Activated CD8-positive, alpha-beta memory T cell treated with anti-CD3 and anti-CD28 coated beads for 36 hours (primary cell): ENCODE measurements at regions not wholly inside any gene's neighbourhood (a gene's known extent, or its start where the extent isn't known, plus 50 kb on each side); places are given as distances from the start of the nearest gene placed in this dataset.
"Not testable (repeated sequence)": the region's sequence is repeated elsewhere in the genome, so short reads cannot be mapped to it uniquely, and the experiment has no call there.

Experiments used
- CTCF ChIA-PET: fragments of 350-600 bp; sonication (Branson Sonifier 250); formaldehyde crosslinking; loops from one replicate; lab custom pipeline; 2021; ENCODE audit warnings: antibody characterized with exemption; lab: Charles Lee
- POLR2A ChIA-PET: fragments of 350-600 bp; sonication (Branson Sonifier 250); formaldehyde crosslinking; loops from one replicate; lab custom pipeline; 2021; ENCODE audit warnings: antibody characterized with exemption; lab: Charles Lee

GRCh38 chrX:114097866-114098265 lies 486.0 kb upstream of the HTR2C start:
- POLR2A ChIA-PET, result no interaction called here
- CTCF ChIA-PET, result no interaction called here

GRCh38 chrX:114097427-114097826 lies 486.5 kb upstream of the HTR2C start:
- ChIA-PET CTCF (no interaction called here), POLR2A (no interaction called here)

- POLR2A ChIA-PET, result no interaction called here
- CTCF ChIA-PET, result no interaction called here
Observed at GRCh38 chrX:114095789-114096188, 488.1 kb upstream of the HTR2C start.

- CTCF ChIA-PET, result no interaction called here
- POLR2A ChIA-PET, result no interaction called here
Observed at GRCh38 chrX:114087543-114087942, 496.3 kb upstream of the HTR2C start.

- POLR2A ChIA-PET, result no interaction called here
Observed at GRCh38 chrX:114077773-114078172, 506.1 kb upstream of the HTR2C start.

GRCh38 chrX:114075073-114075673 lies 508.7 kb upstream of the HTR2C start:
- ChIA-PET POLR2A (no interaction called here), CTCF (no interaction called here)

More at GRCh38 chrX:114077773-114078172, 506.1 kb upstream of the HTR2C start:
- CTCF ChIA-PET, result no interaction called here

- POLR2A ChIA-PET, result no interaction called here
- CTCF ChIA-PET, result no interaction called here
Observed at GRCh38 chrX:114073926-114074325, 510.0 kb upstream of the HTR2C start.

GRCh38 chrX:114071412-114071811 lies 512.5 kb upstream of the HTR2C start:
- ChIA-PET CTCF (no interaction called here), POLR2A (no interaction called here)

GRCh38 chrX:114065577-114066223 lies 518.2 kb upstream of the HTR2C start:
- ChIA-PET POLR2A (no interaction called here), CTCF (no interaction called here)

GRCh38 chrX:114061226-114061625 lies 522.7 kb upstream of the HTR2C start:
- POLR2A ChIA-PET, result no interaction called here
- CTCF ChIA-PET, result no interaction called here

GRCh38 chrX:114058988-114059418 lies 524.9 kb upstream of the HTR2C start:
- ChIA-PET POLR2A (no interaction called here), CTCF (no interaction called here)

GRCh38 chrX:114057422-114057821 lies 526.5 kb upstream of the HTR2C start:
- CTCF ChIA-PET, POLR2A ChIA-PET: not testable (repeated sequence)

GRCh38 chrX:114051667-114052315 lies 532.1 kb upstream of the HTR2C start:
- ChIA-PET CTCF (no interaction called here), POLR2A (no interaction called here)

GRCh38 chrX:114050075-114050796 lies 533.6 kb upstream of the HTR2C start:
- POLR2A ChIA-PET, result no interaction called here
- CTCF ChIA-PET, result no interaction called here

GRCh38 chrX:114049063-114049462 lies 534.8 kb upstream of the HTR2C start:
- CTCF ChIA-PET, result no interaction called here

GRCh38 chrX:114047558-114047957 lies 536.3 kb upstream of the HTR2C start:
- ChIA-PET CTCF (no interaction called here), POLR2A (no interaction called here)

More at GRCh38 chrX:114049063-114049462, 534.8 kb upstream of the HTR2C start:
- POLR2A ChIA-PET, result no interaction called here

GRCh38 chrX:114046695-114047279 lies 537.1 kb upstream of the HTR2C start:
- CTCF ChIA-PET, result no interaction called here
- POLR2A ChIA-PET, result no interaction called here

GRCh38 chrX:114041470-114041869 lies 542.4 kb upstream of the HTR2C start:
- CTCF ChIA-PET, POLR2A ChIA-PET: not testable (repeated sequence)

GRCh38 chrX:114040661-114041269 lies 543.1 kb upstream of the HTR2C start:
- CTCF ChIA-PET, POLR2A ChIA-PET: not testable (repeated sequence)

GRCh38 chrX:114040111-114040510 lies 543.8 kb upstream of the HTR2C start:
- CTCF ChIA-PET, POLR2A ChIA-PET: not testable (repeated sequence)
